Left lung (tissue), 4 donors: ENCODE measurements at regions not wholly inside any gene's neighbourhood (a gene's known extent, or its start where the extent isn't known, plus 50 kb on each side); places are given as distances from the start of the nearest gene placed in this dataset.

ENCODE experiments used
- ATAC-seq: fragments of 200-7000 bp; cut with Tn5 transposase; one replicate; pipeline ENCODE4 v1.9.1; 2020; ENCODE audit warnings: moderate library complexity
- DNase-seq, 4 donors: peaks; one replicate each; pipeline ENCODE4 v3.0.0-alpha.2; 2013 to 2020
- H3K27ac ChIP-seq, 2 donors: fragments of 200-600 bp; sonication (generic) in 1 of 2; one replicate each; pipeline versions ENCODE4 v1.5.0 to v1.8.0; 2020 to 2021
- H3K27me3 ChIP-seq, 2 donors: fragments of 200-600 bp; sonication (generic) in 1 of 2; one replicate each; pipeline versions ENCODE4 v1.5.0 to v1.8.0; 2020 to 2021
- H3K36me3 ChIP-seq, 2 donors: fragments of 200-600 bp; sonication (generic) in 1 of 2; one replicate each; pipeline versions ENCODE4 v1.5.0 to v1.8.0; 2020 to 2021
- H3K4me1 ChIP-seq, 2 donors: fragments of 200-600 bp; one replicate each; pipeline ENCODE4 v1.8.0; 2021
- H3K4me3 ChIP-seq, 2 donors: fragments of 200-600 bp; sonication (generic) in 1 of 2; one replicate each; pipeline versions ENCODE4 v1.5.0 to v1.8.0; 2020 to 2021; ENCODE audit warnings: mild to moderate bottlenecking in 1 of 2
- H3K9me3 ChIP-seq, 2 donors: fragments of 200-600 bp; sonication (generic) in 1 of 2; one replicate each; pipeline versions ENCODE4 v1.5.0 to v1.8.0; 2020 to 2021
- CTCF ChIP-seq, 2 donors: fragments of 200-600 bp; sonication (generic) in 1 of 2; IDR thresholded peaks; one replicate each; pipeline versions ENCODE4 v1.5.0 to v1.8.0; 2021; ENCODE audit warnings: antibody characterized with exemption in 2 of 2
- intact Hi-C, 2 donors: fragments of 100-400 bp; cut with DNase I; formaldehyde crosslinking; loops; one replicate each; pipeline versions ENCODE4 v1.11.2 to v1.14.2; 2022
- donor health status: DM: no; HTN: yes; CAD: no.
- donor health status: DM: no; HTN: no; CAD: no.

- ATAC-seq (no peak), DNase-seq (no peak)
- TF ChIP-seq CTCF (IDR thresholded peaks at IDR 0.05), result no peak
- Histone ChIP-seq H3K4me1 (no peaks in the 10 kb centered on the region), H3K27me3 (no peaks in the 10 kb centered on the region), H3K4me3 (no peak overlapping the region), H3K9me3 (peaks cover 0 to 21% of the 10 kb centered on the region in 2 donors), H3K36me3 (no peaks in the 10 kb centered on the region), H3K27ac (no peak overlapping the region)
- intact Hi-C loops, result no loop called here
Observed at GRCh38 chr2:7765236-7765635, 848.0 kb downstream of the RNF144A start.

GRCh38 chr2:7766088-7766722, 849.0 kb downstream of the RNF144A start:
- DNase-seq, result no peak
- Histone ChIP-seq H3K9me3 (peaks cover 0 to 20% of the 10 kb centered on the region in 2 donors), H3K36me3 (no peaks in the 10 kb centered on the region), H3K4me1 (no peaks in the 10 kb centered on the region), H3K27ac (no peak overlapping the region), H3K27me3 (peaks cover 0 to 5% of the 10 kb centered on the region in 2 donors), H3K4me3 (no peak overlapping the region)
- intact Hi-C loops, result no loop called here
- TF ChIP-seq CTCF (IDR thresholded peaks at IDR 0.05), result no peak
- no peak for ATAC-seq

- H3K27me3 ChIP-seq, result peaks cover 0 to 9% of the 10 kb centered on the region in 2 donors
- DNase-seq, result no peak
- no peak overlapping the region for H3K4me3 ChIP-seq
- no peak for ATAC-seq
- peaks cover 0 to 20% of the 10 kb centered on the region in 2 donors for H3K9me3 ChIP-seq
- intact Hi-C loops, result no loop called here
- TF ChIP-seq CTCF (IDR thresholded peaks at IDR 0.05), result no peak
- no peaks in the 10 kb centered on the region for H3K36me3 ChIP-seq
- H3K4me1 ChIP-seq, result no peaks in the 10 kb centered on the region
- no peak overlapping the region for H3K27ac ChIP-seq
Observed at GRCh38 chr2:7766978-7767565, 849.9 kb downstream of the RNF144A start.

GRCh38 chr2:7767902-7768301, 850.7 kb downstream of the RNF144A start:
- peaks cover 0 to 3% of the 10 kb centered on the region in 2 donors for H3K4me1 ChIP-seq
- no peak for TF ChIP-seq CTCF (IDR thresholded peaks at IDR 0.05)
- no peak overlapping the region for H3K27ac ChIP-seq
- H3K27me3 ChIP-seq, result peaks cover 0 to 9% of the 10 kb centered on the region in 2 donors
- peaks cover 0 to 17% of the 10 kb centered on the region in 2 donors for H3K9me3 ChIP-seq
- no peak overlapping the region for H3K4me3 ChIP-seq
- DNase-seq (no peak), ATAC-seq (no peak)
- no peaks in the 10 kb centered on the region for H3K36me3 ChIP-seq
- intact Hi-C loops, result no loop called here

- Histone ChIP-seq H3K4me1 (peaks cover 0 to 17% of the 10 kb centered on the region in 2 donors), H3K9me3 (no peaks in the 10 kb centered on the region), H3K4me3 (no peak overlapping the region), H3K27me3 (peaks cover 0 to 9% of the 10 kb centered on the region in 2 donors), H3K36me3 (no peaks in the 10 kb centered on the region), H3K27ac (no peak overlapping the region)
- no peak for ATAC-seq
- intact Hi-C loops, result no loop called here
- TF ChIP-seq CTCF (IDR thresholded peaks at IDR 0.05), result no peak
- no peak for DNase-seq
Observed at GRCh38 chr2:7771781-7772180, 854.6 kb downstream of the RNF144A start.
